GM19438 (cell line): ENCODE measurements at regions not wholly inside any gene's neighbourhood (a gene's known extent, or its start where the extent isn't known, plus 50 kb on each side); places are given as distances from the start of the nearest gene placed in this dataset.

Experiments used
- ATAC-seq: cut with Tn5 transposase; IDR thresholded peaks from one replicate; pipeline ENCODE4 v1.9.1; 2021; ENCODE audit warnings: low read depth; ENCODE audit not compliant: unreplicated experiment

DNA sequence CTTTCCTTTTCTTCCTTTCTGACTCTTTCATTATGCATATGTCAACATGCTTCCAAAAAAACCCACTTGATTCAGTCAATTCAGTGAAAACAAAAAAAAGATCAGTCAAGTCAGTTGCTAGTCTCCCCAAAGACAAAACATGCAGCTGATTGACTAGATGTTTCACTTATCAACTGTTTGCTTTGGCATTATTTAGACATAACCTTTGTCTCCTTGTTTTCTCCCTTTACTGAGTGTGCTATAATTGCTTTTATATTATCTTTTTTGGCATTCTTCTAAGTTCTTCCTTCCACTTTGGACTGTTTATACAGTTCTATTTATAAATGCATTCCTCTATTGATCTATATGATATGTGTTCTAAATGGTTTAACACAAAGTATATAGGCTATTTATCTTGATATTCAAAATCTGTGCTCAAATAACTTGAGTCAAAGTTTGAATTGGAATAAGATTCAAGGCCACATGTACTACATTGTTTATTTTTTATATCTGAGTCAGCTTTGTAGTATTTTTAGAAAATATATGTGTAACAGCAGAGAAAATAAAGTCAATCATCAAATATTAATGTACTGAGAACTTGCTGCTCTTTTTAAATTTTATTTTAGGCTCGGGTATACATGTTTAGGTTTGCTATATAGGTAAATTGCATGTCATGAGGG, 260.5 kb downstream of the CENPW start:
- no peak for ATAC-seq

DNA sequence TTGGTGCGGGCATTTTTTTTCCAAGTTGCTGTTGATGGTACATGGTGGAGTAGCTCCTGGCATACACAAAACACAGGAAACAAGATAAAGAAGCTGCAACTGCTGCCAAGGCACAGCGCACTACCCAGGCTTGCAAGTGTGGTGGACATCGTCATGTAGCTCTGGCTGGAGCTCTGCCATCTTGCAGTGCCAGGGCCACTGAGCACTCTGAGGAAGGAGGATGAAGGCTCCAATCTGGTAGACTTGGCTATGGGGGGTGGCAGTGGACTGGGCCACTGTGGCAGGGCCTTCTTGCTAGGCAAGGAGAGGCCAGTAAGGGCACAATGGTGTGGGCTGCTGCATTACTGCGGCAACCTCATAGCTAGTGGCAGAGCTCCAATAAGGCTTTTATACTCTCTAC, 263.5 kb downstream of the CENPW start:
- ATAC-seq = no peak

DNA sequence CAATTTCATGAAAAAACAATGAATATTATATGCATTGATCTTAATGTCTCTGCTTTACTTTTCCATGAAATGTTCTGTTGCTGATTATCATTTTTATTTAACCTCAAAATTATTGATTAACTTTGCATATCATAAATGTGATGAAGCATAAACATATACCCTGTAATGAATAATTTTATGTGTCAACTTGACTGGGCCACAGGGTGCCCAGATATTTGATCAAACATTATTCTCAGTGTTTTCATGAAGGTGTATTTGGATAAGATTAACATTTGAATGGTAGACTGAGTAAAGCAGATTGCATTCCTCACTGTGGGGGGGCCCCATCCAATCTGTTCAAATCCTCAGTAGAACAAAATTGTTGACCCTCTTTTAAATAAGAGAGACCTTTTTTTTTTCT, 265.2 kb downstream of the CENPW start:
- ATAC-seq = no peak

DNA sequence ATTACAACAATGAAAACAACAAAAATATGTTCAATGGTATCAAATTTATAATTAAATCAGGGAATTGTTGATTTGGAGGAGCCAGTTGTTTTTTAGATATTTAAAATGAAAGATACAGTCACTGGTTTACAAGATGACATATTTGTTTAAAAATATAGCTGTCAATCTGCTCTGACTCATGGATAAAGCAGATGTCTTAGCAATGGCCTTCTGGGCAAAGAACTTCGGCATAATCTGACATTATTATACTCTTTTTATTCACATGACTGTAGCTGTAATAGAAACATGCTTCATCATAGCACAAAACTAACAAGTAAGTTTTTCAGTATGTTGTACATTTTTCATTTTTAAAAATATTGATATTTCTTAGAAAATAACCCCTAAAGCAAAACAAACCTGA, 267.4 kb downstream of the CENPW start:
- no peak for ATAC-seq

DNA sequence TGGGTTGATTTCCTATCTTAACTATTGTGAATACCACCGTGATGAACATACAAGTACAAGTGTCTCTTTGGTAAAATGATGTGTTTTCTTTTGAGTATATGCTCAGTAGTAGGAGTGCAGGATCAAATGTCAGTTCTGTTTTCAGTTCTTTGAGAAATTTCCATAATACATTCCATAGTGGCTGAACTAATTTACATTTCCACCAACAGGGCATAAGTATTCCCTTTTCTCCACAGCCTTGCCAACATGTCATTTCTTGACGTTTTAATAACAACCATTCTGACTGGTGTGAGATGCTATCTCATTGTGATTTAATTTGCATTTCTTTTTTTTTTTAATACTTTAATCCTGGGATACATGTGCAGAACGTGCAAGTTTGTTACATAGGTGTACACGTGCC, 268.8 kb downstream of the CENPW start:
- no peak for ATAC-seq

DNA sequence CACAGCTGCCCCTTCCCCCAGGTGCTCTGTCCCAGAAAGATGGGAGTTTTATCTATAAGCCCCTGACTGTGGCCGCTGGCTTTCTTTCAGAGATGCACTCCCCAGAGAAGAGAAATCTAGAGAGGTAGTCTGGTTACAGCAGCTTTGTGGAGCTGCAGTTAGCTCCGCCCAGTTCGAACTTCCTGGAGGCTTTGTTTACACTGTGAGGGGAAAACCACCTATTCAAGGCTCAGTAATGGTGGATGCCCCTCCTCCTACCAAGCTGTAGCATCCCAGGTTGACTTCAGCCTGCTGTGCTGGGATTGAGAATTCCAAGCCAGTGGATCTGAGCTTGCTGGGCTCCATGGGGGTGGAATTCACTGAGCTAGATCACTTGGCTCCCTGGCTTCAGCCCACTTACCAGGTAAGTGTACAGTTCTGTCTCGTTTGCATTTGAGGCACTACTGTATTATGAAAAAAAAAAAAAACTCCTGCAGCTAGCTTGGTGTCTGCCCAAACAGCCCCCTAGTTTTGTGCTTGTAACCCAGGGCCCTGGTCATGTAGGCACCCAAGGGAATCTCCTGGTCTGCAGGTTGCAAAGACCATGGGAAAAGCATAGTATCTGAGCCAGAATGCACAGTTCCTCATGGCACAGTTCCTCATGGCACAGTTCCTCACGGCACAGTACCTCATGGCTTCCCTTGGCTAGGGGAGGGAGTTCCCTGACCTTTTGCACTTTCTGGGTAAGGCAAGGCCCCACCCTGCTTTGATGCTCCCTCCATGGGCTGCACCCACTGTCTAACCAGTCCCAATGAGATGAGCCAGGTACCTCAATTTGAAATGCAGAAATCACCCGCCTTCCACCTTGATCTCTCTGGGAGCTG, 275.0 kb downstream of the CENPW start:
- peak; percentile 87 for ATAC-seq

DNA sequence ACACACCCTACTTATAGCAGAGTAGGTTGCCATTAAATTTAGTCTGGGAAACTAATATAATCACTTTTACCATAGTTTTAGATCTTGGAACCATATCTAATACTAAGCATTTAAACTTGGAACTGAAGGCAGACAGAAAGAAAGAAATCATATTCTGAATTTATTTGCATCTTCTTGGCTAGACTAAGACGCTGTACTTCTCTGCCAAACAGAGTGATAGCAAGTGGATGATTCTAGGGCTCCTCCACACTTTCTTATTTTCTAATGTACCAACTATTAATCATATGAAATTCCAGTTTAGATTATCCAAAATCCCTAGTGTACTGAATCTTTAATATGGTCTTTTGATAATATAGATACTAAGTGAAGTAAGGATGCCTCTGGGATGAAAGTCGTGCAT, 277.0 kb downstream of the CENPW start:
- ATAC-seq = no peak

DNA sequence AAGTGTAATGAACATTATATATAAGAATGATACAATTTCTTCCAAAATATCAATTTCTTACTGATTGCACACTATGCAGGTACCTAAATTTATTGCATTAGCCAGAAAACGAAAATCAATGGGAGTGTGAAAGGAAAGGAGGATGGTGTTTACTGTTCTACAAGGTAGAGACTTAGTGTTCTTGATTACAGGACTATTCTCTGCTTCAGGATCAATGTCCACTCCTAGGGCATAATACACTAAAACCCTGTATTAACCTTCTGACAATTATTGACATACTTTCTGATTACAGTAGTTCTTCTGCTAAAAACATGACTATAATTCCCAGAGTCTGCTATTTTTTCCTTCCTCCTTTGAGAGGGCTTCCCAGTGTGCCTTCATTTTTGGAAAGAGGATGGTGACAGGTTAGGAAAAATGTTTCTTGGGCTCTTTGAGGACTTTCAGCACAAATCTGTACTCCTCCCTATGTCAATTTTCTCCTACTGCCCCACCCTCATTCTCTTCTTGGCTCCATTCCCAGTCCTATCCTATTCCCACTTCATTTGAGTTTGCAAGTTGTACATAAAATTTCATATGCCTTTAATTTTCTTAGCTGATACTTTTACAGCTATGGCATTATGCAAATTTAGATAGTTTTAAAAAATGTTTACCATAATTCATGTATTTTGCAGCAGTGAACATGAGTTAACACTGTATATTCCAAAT, 278.9 kb downstream of the CENPW start:
- ATAC-seq = no peak

DNA sequence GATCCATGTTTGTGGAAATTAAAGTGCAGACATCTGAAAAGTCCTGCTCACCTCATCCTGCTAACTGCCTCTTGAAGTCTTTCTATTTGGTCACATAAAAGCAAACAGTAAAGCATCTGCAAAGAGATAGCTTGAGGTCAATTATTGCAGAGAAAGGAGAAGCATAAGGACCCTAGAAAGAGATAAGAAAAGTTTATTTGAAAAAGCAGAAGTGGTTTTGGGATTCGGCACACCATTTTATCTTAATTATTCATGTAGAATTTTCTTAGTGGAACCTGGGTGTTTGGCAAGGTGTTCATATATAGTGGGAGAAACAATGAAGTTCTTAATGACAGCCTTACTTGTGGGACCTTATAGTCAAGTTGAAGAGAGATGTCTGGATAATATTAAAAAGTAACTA, 280.8 kb downstream of the CENPW start:
- ATAC-seq = no peak

DNA sequence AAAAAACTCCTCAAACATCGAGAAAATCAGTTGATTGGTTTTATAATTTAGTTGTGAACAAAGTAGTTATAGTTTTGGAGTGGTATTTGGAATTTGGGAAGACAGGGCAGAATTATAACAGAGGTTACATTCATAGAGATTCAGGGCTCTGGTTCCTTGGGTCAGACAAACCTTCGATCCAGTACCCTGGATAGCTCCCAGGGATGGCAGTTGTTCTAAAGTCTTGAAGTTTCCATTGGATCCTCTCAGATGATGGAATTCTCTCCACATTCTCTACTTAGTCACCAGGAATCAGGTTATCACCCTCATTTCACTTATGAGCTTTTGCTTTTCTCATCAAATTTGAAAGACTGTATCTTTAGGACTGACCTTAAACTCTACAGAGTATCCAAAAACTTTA, 285.1 kb downstream of the CENPW start:
- ATAC-seq = no peak

DNA sequence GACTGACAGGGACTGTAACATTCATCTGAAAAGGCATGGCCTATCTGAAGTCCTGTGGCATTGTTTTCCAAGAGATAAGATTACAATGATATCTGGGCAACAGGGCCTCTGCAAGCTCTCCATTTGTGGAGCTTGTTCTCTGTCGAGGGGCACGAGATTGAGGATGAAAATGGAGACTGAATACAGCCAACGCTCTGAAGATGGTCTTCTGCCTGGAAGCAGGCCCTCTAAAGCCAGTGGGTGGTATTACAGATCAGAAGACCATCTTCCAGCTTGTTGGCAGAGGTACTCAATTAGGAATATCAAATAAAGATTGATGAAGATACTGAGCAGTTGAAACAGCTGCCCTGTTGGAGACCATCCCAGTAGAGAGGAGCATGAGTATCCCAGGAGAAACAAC, 288.2 kb downstream of the CENPW start:
- ATAC-seq = no peak

DNA sequence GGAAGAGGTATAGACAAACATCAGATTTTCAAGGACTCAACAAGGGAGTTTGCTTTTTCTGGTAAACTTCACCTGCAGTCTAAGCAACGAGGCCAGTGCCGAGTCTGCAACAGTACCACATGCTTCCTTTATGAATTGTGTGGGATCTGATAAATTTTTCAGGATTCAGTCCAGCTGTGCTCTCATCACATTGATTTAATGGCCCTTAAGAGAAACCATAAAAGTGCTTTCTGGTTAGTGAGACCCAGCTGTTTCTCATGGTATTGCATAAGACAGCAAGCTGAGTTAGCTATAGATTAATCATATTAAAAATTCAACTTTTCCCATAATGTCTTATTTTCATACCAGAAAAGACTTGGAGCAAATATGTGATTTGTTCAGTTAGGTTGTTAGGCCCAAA, 291.4 kb downstream of the CENPW start:
- no peak for ATAC-seq

DNA sequence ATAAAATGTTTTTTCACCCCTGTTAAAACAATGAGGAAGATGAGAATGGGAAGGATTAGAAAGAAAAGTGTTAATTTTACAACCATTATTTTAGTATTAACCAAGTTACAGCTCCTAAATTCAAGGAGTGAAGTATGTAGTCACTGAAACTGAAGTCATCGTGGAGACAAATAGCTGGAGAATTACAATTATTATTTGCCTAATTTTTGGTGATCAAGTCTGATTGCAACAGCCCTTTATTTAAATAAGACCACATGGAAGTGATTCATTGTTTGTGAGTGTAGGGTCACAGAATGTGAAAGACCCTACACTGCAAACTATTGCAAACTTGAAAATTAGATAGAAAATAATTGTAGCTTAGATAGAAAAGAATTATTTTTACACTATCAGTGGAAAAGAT, 292.4 kb downstream of the CENPW start:
- no peak for ATAC-seq

DNA sequence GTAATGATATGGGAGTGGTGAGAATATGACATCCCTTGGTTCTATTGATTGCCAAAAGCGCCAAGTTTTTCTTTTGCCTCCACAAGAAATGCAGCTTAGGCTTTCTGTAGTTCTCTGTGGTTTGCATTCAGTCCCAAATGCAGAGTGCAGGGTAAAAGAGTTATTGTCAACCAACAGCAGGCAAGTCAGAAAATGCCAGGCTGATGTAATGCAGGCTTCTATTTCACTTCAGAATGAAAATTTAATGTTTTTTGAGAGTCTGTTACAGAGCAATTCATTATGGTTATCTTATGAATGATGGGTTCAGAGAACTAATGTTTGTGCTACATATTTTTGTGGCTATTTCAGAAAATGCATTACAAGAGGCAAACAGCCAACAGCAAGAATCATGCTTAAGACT, 293.5 kb downstream of the CENPW start:
- no peak for ATAC-seq

DNA sequence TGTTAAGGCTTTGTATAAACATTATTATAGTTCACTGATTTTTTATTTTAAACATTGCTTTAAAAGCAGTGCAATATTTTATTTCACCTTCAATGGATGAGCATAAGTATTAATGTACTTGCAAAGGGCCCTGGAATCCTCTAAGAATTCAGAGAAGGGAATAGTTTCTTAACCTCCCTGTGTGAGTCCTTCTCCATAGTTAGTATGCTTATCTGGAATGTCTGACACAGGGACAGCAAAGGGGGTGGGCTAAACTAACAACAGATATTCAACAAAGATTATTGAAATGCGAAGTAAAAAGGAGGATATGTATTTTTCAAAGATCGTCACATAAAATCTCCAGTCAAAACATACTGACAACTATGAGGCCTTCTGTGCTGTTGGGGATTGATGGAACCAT, 300.4 kb downstream of the CENPW start:
- no peak for ATAC-seq

DNA sequence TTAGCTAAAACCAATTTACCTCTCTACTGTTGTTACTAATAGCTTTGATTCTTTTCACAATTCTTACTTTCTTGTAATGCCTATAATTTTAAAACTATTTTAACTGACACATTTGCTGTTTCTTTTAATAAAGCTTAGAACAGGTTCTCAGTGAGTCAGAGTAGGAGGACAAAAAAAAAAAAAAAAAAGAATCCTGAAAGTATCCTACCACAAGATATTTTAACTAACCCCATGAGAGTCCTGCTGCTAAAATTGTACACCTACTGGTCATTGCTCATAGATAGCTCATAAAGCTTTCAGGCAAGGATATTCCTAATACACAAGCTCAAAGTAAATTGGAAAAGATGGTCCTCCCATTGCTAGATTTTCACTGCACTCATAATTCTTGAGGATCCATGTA, 301.0 kb downstream of the CENPW start:
- no peak for ATAC-seq

DNA sequence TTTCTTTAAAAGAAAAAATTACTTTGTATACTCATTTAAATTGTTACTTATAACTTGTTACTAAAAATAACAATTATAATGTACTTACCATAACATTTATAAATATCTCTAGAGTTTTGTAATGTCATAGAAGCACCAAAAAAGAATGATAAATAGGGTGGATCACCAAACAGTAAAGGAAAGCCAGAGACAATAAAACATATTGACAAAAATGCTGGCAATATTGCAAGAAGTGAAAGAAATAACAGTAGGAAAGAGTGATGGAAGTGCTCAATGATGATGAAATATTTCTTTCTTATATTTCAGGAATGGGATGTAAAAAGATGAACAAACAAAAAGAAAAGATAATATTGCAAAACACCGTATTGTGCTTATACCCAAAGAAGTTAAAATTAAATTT, 301.7 kb downstream of the CENPW start:
- ATAC-seq = no peak

DNA sequence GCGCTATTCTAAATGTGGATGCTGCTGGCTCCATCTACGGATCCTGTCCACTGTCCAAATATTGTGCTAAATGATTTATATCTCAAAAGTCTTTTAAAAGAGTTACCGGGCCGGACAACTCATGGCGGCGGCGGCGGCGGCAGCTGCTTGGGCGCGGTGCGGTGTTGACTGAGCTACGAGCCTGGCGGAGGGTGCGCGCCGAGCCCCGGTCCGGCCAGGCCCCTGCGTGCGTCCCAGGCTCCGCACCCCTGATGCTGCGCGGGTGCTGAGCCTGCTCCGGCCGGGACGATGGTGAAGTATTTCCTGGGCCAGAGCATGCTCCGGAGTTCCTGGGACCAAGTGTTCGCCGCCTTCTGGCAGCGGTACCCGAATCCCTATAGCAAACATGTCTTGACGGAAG, 303.4 kb downstream of the CENPW start:
- no peak for ATAC-seq

DNA sequence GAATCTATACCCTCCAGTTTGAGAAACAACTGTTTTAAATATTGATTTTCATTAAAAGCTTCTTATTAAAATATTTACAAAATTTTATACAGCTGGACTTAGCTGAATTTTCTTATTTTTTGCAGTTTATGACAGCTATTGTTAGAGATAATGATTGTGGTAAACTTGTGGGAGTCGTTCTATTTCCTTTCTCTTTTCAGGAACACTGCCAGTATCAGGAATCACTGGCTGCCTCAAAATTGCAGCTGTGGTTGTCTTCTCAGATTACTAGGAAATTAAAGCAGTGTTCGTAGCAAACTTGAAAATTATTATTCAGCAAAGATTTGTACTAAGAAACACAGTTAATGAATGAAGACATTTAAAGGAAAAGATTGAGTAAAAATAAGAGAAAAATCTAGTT, 311.0 kb downstream of the CENPW start:
- no peak for ATAC-seq

DNA sequence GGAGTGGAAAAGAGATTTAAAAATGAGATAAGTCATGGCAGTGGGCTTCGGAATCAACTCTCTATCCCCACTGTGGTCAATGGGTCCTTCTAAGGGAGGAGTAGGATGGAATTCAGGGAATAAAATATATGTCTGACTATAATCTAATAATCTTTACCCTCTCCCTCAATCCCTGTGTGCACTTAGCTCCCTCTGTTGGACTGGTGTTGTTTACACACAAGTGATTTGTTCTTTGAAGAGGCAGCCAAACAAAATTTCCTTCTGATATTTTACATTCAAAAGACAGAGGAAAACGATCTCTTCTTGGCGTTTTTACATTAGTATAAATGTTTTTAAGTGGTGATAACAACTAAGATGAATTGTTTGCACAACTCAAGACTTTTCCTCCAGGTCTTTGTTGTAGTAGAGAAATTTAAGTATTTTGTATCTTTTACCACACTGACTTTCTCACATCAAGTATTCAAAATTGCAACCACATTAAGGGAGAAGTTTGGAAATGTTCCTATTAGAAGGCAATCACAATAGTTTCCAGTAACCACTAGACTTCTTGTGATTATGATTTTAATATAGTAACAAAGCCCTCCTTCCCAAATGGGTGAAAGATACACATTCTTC, 317.8 kb downstream of the CENPW start:
- ATAC-seq = no peak

DNA sequence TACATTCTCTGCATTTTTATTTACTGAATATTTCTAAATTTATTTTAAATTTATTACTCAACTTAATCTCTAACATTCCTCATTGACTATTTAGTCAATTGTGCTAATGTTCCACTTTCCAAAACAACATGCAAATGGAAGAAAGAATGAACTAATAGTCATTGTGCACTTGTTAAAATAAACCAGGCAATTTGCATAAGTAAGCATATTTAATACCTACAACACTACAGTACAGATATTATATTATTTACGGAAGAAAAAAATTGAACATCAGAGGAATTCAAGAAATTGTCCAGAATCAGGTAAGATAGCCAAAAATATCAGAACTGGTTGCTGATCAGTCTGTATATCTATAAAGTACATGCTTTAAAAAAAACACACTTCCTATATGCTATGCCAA, 320.5 kb downstream of the CENPW start:
- ATAC-seq = no peak
